ENCODE measurements at regions not wholly inside any gene's neighbourhood (a gene's known extent, or its start where the extent isn't known, plus 50 kb on each side); places are given as distances from the start of the nearest gene placed in this dataset.
"Not testable (repeated sequence)": the region's sequence is repeated elsewhere in the genome, so short reads cannot be mapped to it uniquely, and the experiment has no call there.

GRCh38 chr12:19775976-19776375, 336.7 kb downstream of the AEBP2 start:
- TF ChIP-seq CTCF (conservative IDR thresholded peaks at IDR 0.05 in 1 of 2, IDR thresholded peaks at IDR 0.05 in 1 of 2; ENCODE audit: low read depth in 1 of 2, low read length in 2 of 2); EZH2 (IDR thresholded peaks at IDR 0.05; ENCODE audit: low read length, missing control alignments): not testable (repeated sequence)

Measured in fibroblast of lung (primary cell).